Neural crest cell (in vitro differentiated cells): ENCODE measurements at regions not wholly inside any gene's neighbourhood (a gene's known extent, or its start where the extent isn't known, plus 50 kb on each side); places are given as distances from the start of the nearest gene placed in this dataset.

Source experiments
- DNase-seq: peaks from one replicate; pipeline ENCODE4 v3.0.0; 2021; ENCODE audit warnings: low read depth, mixed read lengths, low spot score
- H3K27ac Mint-ChIP-seq: one replicate; pipeline ENCODE4 v1.8.0; 2021; ENCODE audit warnings: mild to moderate bottlenecking, mixed read lengths; ENCODE audit not compliant: unreplicated experiment
- H3K27me3 Mint-ChIP-seq: 2 replicates; pipeline ENCODE4 v1.8.0; 2021; ENCODE audit warnings: low read depth, mild to moderate bottlenecking, mixed read lengths
- H3K36me3 Mint-ChIP-seq: 2 replicates; pipeline ENCODE4 v1.8.0; 2021; ENCODE audit warnings: low read depth, mild to moderate bottlenecking, mixed read lengths
- H3K4me1 Mint-ChIP-seq: 2 replicates; pipeline ENCODE4 v1.8.0; 2021; ENCODE audit warnings: mixed read lengths
- H3K4me3 Mint-ChIP-seq: one replicate; pipeline ENCODE4 v1.8.0; 2021; ENCODE audit warnings: mild to moderate bottlenecking, mixed read lengths
- H3K9me3 Mint-ChIP-seq: 2 replicates; pipeline ENCODE4 v1.8.0; 2021; ENCODE audit warnings: mixed read lengths
- CTCF ChIP-seq: fragments of 200-600 bp; sonication (generic); conservative IDR thresholded peaks from 2 replicates; pipeline ENCODE4 v1.5.0; 2021; ENCODE audit warnings: antibody characterized with exemption, mild to moderate bottlenecking

GRCh38 chr4:169854090-169854489, 96.3 kb upstream of the HPF1 start:
- H3K4me1 Mint-ChIP-seq: no peaks in the 10 kb centered on the region
- H3K4me3 Mint-ChIP-seq: no peak overlapping the region
- H3K36me3 Mint-ChIP-seq: no peaks in the 10 kb centered on the region
- H3K27ac Mint-ChIP-seq: no peak overlapping the region
- TF ChIP-seq CTCF: no peak
- peaks cover 5% of the 10 kb centered on the region for H3K27me3 Mint-ChIP-seq
- peaks cover 6% of the 10 kb centered on the region for H3K9me3 Mint-ChIP-seq
- DNase-seq: no peak

DNA sequence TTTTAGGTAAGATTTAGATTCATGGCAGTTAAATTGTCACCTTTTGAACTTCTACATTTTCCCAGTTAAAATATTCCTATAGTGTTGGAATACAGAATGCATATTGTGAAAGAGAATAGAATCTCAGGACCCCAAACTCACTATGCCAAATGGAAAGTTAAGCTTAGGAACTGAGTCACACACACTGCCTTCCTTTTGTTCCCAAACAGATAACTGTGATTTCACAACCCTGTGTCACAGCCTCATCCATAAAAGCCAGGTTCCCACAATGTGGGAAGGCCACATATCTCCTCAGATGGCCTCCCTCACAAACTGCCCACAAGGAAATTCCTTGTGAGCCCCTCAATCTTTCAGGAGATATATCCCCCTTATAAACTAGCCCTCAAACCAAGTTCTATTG, 94.7 kb upstream of the HPF1 start:
- Mint-ChIP-seq H3K27ac (no peak overlapping the region), H3K9me3 (peaks cover 6% of the 10 kb centered on the region), H3K4me1 (no peaks in the 10 kb centered on the region), H3K27me3 (peaks cover 5% of the 10 kb centered on the region), H3K4me3 (no peak overlapping the region), H3K36me3 (no peaks in the 10 kb centered on the region)
- no peak for DNase-seq
- no peak for TF ChIP-seq CTCF

DNA sequence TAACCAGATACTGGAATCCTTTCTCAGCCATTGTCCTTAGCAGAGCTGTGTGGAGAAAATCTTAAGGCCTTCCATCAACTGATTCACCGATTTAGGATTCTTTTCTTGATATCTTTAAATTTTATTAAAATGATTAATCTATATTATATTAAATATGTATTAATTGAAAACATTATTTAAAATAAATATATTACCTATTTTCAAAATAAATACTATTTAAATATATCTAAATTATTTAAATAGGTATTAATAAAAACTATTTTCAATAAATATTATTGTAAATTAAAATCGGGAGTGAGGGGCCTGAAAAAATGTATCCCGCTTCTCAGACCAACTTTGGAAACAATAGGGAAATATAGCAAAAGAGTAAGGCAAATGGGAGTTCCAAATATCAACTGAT, 94.0 kb upstream of the HPF1 start:
- peaks cover 4% of the 10 kb centered on the region for H3K27me3 Mint-ChIP-seq
- TF ChIP-seq CTCF: no peak
- DNase-seq: no peak
- no peak overlapping the region for H3K27ac Mint-ChIP-seq
- no peak overlapping the region for H3K4me3 Mint-ChIP-seq
- no peaks in the 10 kb centered on the region for H3K36me3 Mint-ChIP-seq
- H3K4me1 Mint-ChIP-seq: no peaks in the 10 kb centered on the region
- peaks cover 5% of the 10 kb centered on the region for H3K9me3 Mint-ChIP-seq

GRCh38 chr4:169849456-169849855, 91.7 kb upstream of the HPF1 start:
- no peaks in the 10 kb centered on the region for H3K36me3 Mint-ChIP-seq
- no peaks in the 10 kb centered on the region for H3K4me1 Mint-ChIP-seq
- H3K27me3 Mint-ChIP-seq: no peaks in the 10 kb centered on the region
- no peak overlapping the region for H3K4me3 Mint-ChIP-seq
- H3K9me3 Mint-ChIP-seq: no peaks in the 10 kb centered on the region
- no peak overlapping the region for H3K27ac Mint-ChIP-seq
- no peak for DNase-seq
- TF ChIP-seq CTCF: no peak

- H3K4me1 Mint-ChIP-seq: no peaks in the 10 kb centered on the region
- no peak for DNase-seq
- TF ChIP-seq CTCF: no peak
- no peaks in the 10 kb centered on the region for H3K36me3 Mint-ChIP-seq
- H3K27me3 Mint-ChIP-seq: peaks cover 3% of the 10 kb centered on the region
- H3K4me3 Mint-ChIP-seq: no peak overlapping the region
- no peak overlapping the region for H3K27ac Mint-ChIP-seq
- no peaks in the 10 kb centered on the region for H3K9me3 Mint-ChIP-seq
Observed at GRCh38 chr4:169848018-169848417, 90.3 kb upstream of the HPF1 start.

- no peak for TF ChIP-seq CTCF
- H3K9me3 Mint-ChIP-seq: no peaks in the 10 kb centered on the region
- no peak overlapping the region for H3K4me3 Mint-ChIP-seq
- H3K27ac Mint-ChIP-seq: no peak overlapping the region
- no peaks in the 10 kb centered on the region for H3K36me3 Mint-ChIP-seq
- H3K27me3 Mint-ChIP-seq: peaks cover 3% of the 10 kb centered on the region
- DNase-seq: no peak
- no peaks in the 10 kb centered on the region for H3K4me1 Mint-ChIP-seq
Observed at GRCh38 chr4:169847171-169847570, 89.4 kb upstream of the HPF1 start.
